ENCODE measurements at regions not wholly inside any gene's neighbourhood (a gene's known extent, or its start where the extent isn't known, plus 50 kb on each side); places are given as distances from the start of the nearest gene placed in this dataset.

DNA sequence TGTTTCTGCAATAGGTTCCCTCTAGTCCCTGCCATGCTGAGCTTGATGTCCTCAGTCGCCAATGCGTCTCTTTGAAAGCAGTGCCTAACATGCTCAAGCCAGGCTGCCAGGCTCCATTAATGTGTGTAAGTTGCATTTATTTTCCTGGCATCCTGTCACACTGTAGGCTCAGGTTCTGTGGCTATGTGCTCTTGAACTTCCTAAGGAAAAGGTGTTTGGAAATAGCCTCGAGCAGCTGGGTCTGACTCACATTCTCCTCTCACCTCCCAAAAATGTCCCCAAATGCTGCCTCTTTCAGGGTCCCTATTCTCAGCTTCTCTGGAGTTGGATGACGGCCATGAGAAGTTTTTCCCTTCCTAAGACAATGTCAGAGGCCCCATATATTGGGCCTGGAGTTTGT lies 58.0 kb upstream of the SLC14A2 start:
- H3K4me3 ChIP-seq = no peak overlapping the region
- H3K9me3 ChIP-seq (replicated peaks) = no peaks in the 10 kb centered on the region
- DNase-seq = no peak
- no peaks in the 10 kb centered on the region for H3K27me3 ChIP-seq
- no peaks in the 10 kb centered on the region for H3K4me1 ChIP-seq
- no peaks in the 10 kb centered on the region for H3K36me3 ChIP-seq
- no peak overlapping the region for H3K27ac ChIP-seq

DNA sequence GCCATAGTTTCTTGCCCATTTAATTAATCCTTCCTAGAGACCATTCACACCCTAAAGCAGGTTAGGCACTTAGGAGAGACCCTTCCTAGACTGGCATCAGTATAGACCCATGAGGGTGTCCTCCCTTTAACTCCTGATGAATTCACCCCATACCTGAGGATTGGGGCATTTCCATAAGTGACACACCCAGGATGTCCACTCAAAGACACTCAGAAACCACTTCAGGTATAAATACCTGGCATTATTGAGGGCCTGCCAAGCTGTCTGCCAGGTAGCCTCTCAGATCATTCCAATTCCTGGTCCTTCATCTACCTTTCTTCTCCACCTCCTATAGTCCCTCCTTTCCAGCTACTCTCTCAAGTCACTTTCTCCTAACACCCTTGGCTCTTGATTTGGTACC lies 57.5 kb upstream of the SLC14A2 start:
- Histone ChIP-seq H3K27me3 (no peaks in the 10 kb centered on the region), H3K9me3 (replicated peaks) (no peaks in the 10 kb centered on the region), H3K4me3 (no peak overlapping the region), H3K36me3 (no peaks in the 10 kb centered on the region), H3K4me1 (no peaks in the 10 kb centered on the region), H3K27ac (no peak overlapping the region)
- no peak for DNase-seq

- H3K4me1 ChIP-seq = no peaks in the 10 kb centered on the region
- no peaks in the 10 kb centered on the region for H3K9me3 ChIP-seq (replicated peaks)
- H3K36me3 ChIP-seq = no peaks in the 10 kb centered on the region
- no peak overlapping the region for H3K27ac ChIP-seq
- DNase-seq = no peak
- H3K4me3 ChIP-seq = no peak overlapping the region
- H3K27me3 ChIP-seq = no peaks in the 10 kb centered on the region
Observed at GRCh38 chr18:45559258-45559657, 56.0 kb upstream of the SLC14A2 start.

DNA sequence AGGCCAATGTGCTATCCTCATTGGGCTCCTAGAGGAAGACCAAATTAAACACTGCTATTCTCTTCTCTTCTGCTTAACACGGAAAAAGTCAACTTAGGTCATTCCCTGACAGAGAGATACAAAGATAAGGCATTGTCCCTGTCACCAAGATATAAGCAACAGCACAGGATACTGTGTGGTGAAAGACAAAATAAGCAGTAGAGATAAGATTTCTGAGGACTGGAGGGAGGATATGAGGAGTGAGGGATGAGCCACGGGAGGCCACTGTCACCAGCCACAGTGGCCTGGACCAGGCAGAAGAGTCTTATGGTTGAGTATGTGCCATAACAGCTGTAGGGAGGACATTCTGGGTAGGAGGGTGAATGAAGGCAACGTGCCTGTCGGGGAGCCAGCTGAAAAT lies 54.4 kb upstream of the SLC14A2 start:
- H3K4me1 ChIP-seq = no peaks in the 10 kb centered on the region
- no peaks in the 10 kb centered on the region for H3K9me3 ChIP-seq (replicated peaks)
- H3K27me3 ChIP-seq = no peaks in the 10 kb centered on the region
- no peak overlapping the region for H3K4me3 ChIP-seq
- DNase-seq = no peak
- H3K27ac ChIP-seq = no peak overlapping the region
- H3K36me3 ChIP-seq = no peaks in the 10 kb centered on the region

GRCh38 chr18:45562567-45563479 lies 52.5 kb upstream of the SLC14A2 start:
- no peaks in the 10 kb centered on the region for H3K4me1 ChIP-seq
- no peak for DNase-seq
- H3K36me3 ChIP-seq = no peaks in the 10 kb centered on the region
- H3K4me3 ChIP-seq = no peak overlapping the region
- H3K27ac ChIP-seq = no peak overlapping the region
- no peaks in the 10 kb centered on the region for H3K9me3 ChIP-seq (replicated peaks)
- H3K27me3 ChIP-seq = no peaks in the 10 kb centered on the region

GRCh38 chr18:45565280-45565970 lies 49.9 kb upstream of the SLC14A2 start:
- DNase-seq = no peak
- Histone ChIP-seq H3K4me3 (no peak overlapping the region), H3K36me3 (no peaks in the 10 kb centered on the region), H3K9me3 (replicated peaks) (no peaks in the 10 kb centered on the region), H3K27ac (no peak overlapping the region), H3K27me3 (no peaks in the 10 kb centered on the region), H3K4me1 (no peaks in the 10 kb centered on the region)
